Astrocyte of the spinal cord (primary cell): ENCODE measurements at regions not wholly inside any gene's neighbourhood (a gene's known extent, or its start where the extent isn't known, plus 50 kb on each side); places are given as distances from the start of the nearest gene placed in this dataset.
"Not testable (repeated sequence)": the region's sequence is repeated elsewhere in the genome, so short reads cannot be mapped to it uniquely, and the experiment has no call there.

Experiments used
- DNase-seq: peaks from one replicate; pipeline ENCODE4 v3.0.0; 2011; ENCODE audit warnings: low read depth, low spot score
- H3K4me3 ChIP-seq: 2 replicates; pipeline ENCODE4 v1.5.1; 2011; ENCODE audit warnings: low read depth, mild to moderate bottlenecking, low read length, moderate library complexity
- CTCF ChIP-seq: IDR thresholded peaks from 2 replicates; pipeline ENCODE4 v1.5.1; 2012; ENCODE audit warnings: low read depth, mild to moderate bottlenecking, low read length, inconsistent platforms
- in situ Hi-C: cut with HindIII; loops from 2 replicates; pipeline ENCODE4 v1.10.0; 2017; ENCODE audit warnings: low sequenced_read_pairs

- DNase-seq: no peak
- TF ChIP-seq CTCF: no peak
- in situ Hi-C loops: no loop called here
- no peak overlapping the region for H3K4me3 ChIP-seq
Observed at GRCh38 chr6:44040786-44041185, 86.5 kb downstream of the MRPL14 start.

GRCh38 chr6:44039839-44040350 is 87.4 kb downstream of the MRPL14 start:
- no peak overlapping the region for H3K4me3 ChIP-seq
- DNase-seq: no peak
- in situ Hi-C loops: no loop called here
- no peak for TF ChIP-seq CTCF

DNA sequence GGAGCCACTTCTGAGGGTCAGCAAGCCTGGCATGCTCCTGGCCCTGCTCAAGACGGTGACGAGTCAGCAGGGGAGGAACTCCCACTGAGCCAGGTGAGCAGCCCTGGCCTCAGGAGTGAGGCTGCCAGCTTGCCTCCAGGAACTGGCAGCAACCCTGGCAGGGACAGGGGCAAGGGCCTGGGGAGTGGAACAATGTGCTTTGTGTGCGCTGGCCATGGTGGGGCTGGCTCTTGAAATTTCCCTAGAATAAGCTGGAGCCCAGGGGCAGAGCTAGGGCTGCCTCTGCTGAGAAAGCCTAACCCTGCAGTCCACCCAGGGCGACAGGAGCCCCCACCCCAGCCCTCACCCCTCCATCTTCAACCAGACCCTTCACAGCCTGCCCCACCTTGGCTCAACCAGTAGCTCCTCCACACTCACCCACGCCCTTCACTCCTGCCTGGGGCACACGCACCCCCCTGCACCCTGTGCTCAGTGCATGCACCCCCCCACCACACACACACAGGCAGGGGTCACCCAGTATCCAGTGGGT is 88.0 kb downstream of the MRPL14 start:
- no peak for TF ChIP-seq CTCF
- no peak for DNase-seq
- no peak overlapping the region for H3K4me3 ChIP-seq
- in situ Hi-C loops: no loop called here

DNA sequence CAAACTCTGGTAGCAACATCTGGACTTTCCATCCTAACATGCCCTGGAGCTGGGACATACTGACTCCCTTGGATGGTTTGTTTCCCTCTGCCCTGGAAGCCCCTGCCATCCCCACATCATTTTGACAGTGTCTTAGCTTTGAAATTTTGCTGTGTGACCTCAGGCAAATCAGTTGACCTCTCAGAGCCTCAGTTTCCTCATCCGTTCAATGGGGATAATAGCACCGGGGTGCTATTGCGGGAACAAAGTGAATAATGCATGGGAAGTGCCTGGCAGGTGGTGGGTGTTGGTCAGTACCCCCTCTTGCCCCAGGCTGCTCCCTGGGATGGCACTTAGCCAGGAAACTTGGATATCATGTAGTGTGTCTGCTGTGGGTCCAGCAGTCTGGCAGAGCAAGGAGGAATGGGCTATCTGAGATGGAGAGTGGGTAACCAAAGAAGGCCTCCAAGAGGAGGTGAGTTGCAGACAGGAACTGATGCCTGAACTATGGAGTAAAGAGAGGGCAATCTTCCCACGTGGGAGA is 88.6 kb downstream of the MRPL14 start:
- no peak for DNase-seq
- no peak for TF ChIP-seq CTCF
- no peak overlapping the region for H3K4me3 ChIP-seq
- in situ Hi-C loops: no loop called here

- no peak for DNase-seq
- in situ Hi-C loops: no loop called here
- no peak overlapping the region for H3K4me3 ChIP-seq
- no peak for TF ChIP-seq CTCF
Observed at GRCh38 chr6:44037847-44038542, 89.3 kb downstream of the MRPL14 start.

DNA sequence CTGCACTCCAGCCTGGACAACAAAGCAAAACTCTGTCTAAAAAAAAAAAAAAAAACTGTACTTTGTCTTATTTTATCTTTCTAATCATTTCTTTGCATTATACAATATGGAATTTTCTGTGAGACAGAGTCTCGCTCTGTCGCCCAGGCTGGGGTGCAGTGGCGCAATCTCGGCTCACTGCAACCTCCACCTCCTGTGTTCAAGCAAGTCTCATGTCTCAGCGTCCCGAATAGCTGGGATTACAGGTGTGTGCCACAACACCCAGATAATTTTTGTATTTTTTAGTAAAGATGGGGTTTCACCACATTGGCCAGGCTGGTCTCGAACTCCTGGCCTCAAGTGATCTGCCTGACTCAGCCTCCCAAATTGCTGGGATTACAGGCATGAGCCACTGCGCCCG is 90.0 kb downstream of the MRPL14 start:
- H3K4me3 ChIP-seq, in situ Hi-C loops, DNase-seq: not testable (repeated sequence)

GRCh38 chr6:44036699-44037101 is 90.6 kb downstream of the MRPL14 start:
- in situ Hi-C loops: no loop called here
- H3K4me3 ChIP-seq: no peak overlapping the region
- DNase-seq: no peak
- no peak for TF ChIP-seq CTCF
